MCF 10A (cell line): ENCODE measurements at regions not wholly inside any gene's neighbourhood (a gene's known extent, or its start where the extent isn't known, plus 50 kb on each side); places are given as distances from the start of the nearest gene placed in this dataset.
A peak's percentile ranks its signal among the peaks of the same experiment; 100 is the strongest.

Experiments used
- BruUV-seq: library from RNA; stranded (reverse); fragments of 400-500 nt; replicated peaks from 2 replicates; lab custom pipeline; 2021; lab: Mats Ljungman, UMichigan
- CTCF ChIA-PET: fragments of 300-600 bp; sonication (Branson Sonifier 250); formaldehyde crosslinking; extraction: SDS; loops from one replicate; lab custom pipeline; 2021; ENCODE audit warnings: antibody characterized with exemption, inconsistent platforms; lab: Yijun Ruan, JAX
- POLR2A ChIA-PET: fragments of 300-600, 350-650 bp; sonication (Branson Sonifier 250); formaldehyde crosslinking; extraction: SDS; loops from one replicate; lab custom pipeline; 2020; ENCODE audit warnings: antibody characterized with exemption, inconsistent platforms; lab: Yijun Ruan, JAX
- DNase-seq: peaks from one replicate; pipeline ENCODE4 v3.0.0-alpha.2; 2018; ENCODE audit not compliant: unreplicated experiment
- H3K27ac Mint-ChIP-seq: one replicate; pipeline ENCODE4 v1.8.0; 2022; ENCODE audit warnings: mild to moderate bottlenecking, low read depth, mixed read lengths; ENCODE audit not compliant: unreplicated experiment
- H3K27me3 Mint-ChIP-seq: one replicate; pipeline ENCODE4 v1.8.0; 2022; ENCODE audit warnings: mixed read lengths; ENCODE audit not compliant: insufficient read depth, unreplicated experiment
- H3K36me3 Mint-ChIP-seq: one replicate; pipeline ENCODE4 v1.8.0; 2022; ENCODE audit warnings: mild to moderate bottlenecking, moderate library complexity, mixed read lengths; ENCODE audit not compliant: insufficient read depth, unreplicated experiment
- H3K4me1 Mint-ChIP-seq: one replicate; pipeline ENCODE4 v1.8.0; 2022; ENCODE audit warnings: mixed read lengths; ENCODE audit not compliant: insufficient read depth, unreplicated experiment
- H3K4me3 Mint-ChIP-seq: one replicate; pipeline ENCODE4 v1.8.0; 2022; ENCODE audit warnings: mild to moderate bottlenecking, moderate library complexity, mixed read lengths; ENCODE audit not compliant: unreplicated experiment
- H3K9me3 Mint-ChIP-seq: one replicate; pipeline ENCODE4 v1.8.0; 2022; ENCODE audit warnings: mixed read lengths; ENCODE audit not compliant: unreplicated experiment
- intact Hi-C: fragments of 100-400 bp; cut with micrococcal nuclease; formaldehyde crosslinking; loops from 2 replicates; pipeline ENCODE4 v1.14.1; 2022
- TF ChIP-seq, protein P1 (sequence below): fragments of 200-600 bp; IDR thresholded peaks from one replicate; pipeline ENCODE4 v1.8.0; 2022; ENCODE audit warnings: antibody characterized with exemption, mild to moderate bottlenecking; ENCODE audit not compliant: unreplicated experiment

DNA sequence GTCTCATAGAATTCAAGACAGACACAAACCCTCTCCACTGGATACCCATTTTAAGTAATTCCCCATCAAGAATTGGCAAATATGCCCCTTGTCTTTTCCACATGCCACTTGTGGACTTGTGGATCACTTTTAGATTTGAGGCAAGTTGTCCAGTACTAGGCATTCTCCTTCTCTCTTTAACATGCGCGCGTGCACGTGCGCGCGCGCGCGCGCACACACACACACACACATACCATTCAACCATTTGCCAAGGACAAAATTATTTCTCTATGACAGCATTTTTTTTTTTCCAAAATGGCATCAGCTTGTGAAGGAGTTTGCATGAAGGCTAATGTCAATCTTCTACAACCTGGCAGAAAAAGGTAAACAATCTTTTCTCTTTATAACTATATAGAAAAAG, 1325.7 kb upstream of the IGFBP7 start:
- Mint-ChIP-seq H3K27me3 (no peaks in the 10 kb centered on the region), H3K9me3 (peaks cover 12% of the 10 kb centered on the region), H3K4me1 (no peaks in the 10 kb centered on the region), H3K27ac (no peak overlapping the region), H3K4me3 (no peak overlapping the region), H3K36me3 (peaks cover 5% of the 10 kb centered on the region)
- DNase-seq: no peak
- ChIA-PET POLR2A (no interaction called here), CTCF (no interaction called here)
- intact Hi-C loops: no loop called here
- no TSS peak for BruUV-seq
- TF ChIP-seq, protein P1, sequence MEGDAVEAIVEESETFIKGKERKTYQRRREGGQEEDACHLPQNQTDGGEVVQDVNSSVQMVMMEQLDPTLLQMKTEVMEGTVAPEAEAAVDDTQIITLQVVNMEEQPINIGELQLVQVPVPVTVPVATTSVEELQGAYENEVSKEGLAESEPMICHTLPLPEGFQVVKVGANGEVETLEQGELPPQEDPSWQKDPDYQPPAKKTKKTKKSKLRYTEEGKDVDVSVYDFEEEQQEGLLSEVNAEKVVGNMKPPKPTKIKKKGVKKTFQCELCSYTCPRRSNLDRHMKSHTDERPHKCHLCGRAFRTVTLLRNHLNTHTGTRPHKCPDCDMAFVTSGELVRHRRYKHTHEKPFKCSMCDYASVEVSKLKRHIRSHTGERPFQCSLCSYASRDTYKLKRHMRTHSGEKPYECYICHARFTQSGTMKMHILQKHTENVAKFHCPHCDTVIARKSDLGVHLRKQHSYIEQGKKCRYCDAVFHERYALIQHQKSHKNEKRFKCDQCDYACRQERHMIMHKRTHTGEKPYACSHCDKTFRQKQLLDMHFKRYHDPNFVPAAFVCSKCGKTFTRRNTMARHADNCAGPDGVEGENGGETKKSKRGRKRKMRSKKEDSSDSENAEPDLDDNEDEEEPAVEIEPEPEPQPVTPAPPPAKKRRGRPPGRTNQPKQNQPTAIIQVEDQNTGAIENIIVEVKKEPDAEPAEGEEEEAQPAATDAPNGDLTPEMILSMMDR: no peak

DNA sequence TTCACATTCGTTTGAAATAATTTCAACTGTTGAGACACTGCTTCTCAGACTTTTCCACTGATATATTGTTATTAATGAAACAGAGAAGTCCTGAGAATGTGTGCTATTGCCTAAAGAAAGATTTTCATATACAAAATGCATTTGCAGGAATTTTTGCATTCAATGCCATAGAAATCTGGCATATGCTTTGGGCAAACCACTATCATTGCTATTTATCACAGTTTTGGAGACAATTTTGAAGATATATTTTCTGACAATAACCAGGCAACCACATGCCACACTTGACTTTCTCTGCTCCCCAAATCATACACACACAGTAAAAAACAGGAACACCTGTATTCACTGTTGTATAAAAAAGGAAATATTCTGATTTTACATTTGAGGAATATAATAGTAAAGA, 1303.7 kb upstream of the IGFBP7 start:
- BruUV-seq: no TSS peak
- DNase-seq: no peak
- Mint-ChIP-seq H3K4me3 (no peak overlapping the region), H3K36me3 (no peaks in the 10 kb centered on the region), H3K27me3 (no peaks in the 10 kb centered on the region), H3K9me3 (no peaks in the 10 kb centered on the region), H3K27ac (no peak overlapping the region), H3K4me1 (no peaks in the 10 kb centered on the region)
- ChIA-PET POLR2A (interaction anchor here (0.7 kb wide), 2 partner anchors 9 to 1508 kb away, joined by 3 read pairs; no protein-coding TSS in a partner anchor), CTCF (no interaction called here)
- TF ChIP-seq, protein P1: no peak
- intact Hi-C loops: no loop called here

DNA sequence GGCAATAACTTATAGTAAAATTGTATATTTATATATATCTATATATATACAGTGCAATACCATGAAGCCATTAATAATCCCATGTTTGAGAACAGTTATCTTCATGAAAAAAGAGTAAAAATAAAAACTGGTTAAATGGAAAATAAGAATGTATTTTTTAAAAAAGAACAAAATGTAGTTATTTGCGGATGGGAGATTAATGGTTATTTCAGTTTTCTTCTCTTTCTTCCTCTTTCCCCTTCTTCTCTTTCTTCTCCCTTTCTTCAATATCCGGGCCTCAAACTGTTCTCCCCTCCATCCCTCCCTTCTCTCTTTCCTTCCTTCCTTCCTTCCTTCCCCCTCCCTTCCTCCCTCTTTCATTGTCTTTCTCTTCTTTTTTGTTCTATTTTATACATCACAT, 1301.7 kb upstream of the IGFBP7 start:
- Mint-ChIP-seq H3K36me3 (no peaks in the 10 kb centered on the region), H3K4me1 (no peaks in the 10 kb centered on the region), H3K27ac (peak overlapping the region; percentile 9), H3K9me3 (no peaks in the 10 kb centered on the region), H3K27me3 (no peaks in the 10 kb centered on the region), H3K4me3 (no peak overlapping the region)
- DNase-seq: no peak
- TF ChIP-seq, protein P1: no peak
- ChIA-PET CTCF (no interaction called here), POLR2A (interaction anchor here (0.6 kb wide), 1 partner anchor 835 kb away, joined by 3 read pairs; no protein-coding TSS in a partner anchor)
- intact Hi-C loops: no loop called here
- BruUV-seq: no TSS peak

DNA sequence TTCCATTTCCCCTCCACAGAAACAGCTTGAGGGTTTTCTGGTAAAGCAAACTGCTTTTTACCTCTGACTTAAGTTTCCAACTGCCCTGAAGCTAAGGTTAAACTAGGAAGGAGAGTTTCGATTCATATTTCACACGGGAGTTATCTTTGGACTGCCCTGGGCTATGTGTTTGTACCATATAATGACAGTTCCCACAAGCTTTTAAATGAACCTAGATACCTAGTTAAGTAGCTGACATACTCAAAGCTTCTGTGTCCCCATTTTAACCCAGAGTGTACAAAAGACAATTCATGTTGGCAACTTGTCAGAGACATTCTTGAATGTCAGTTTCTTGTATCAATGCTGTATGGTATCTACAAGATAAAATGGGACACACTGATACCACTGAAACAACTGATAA, 1296.6 kb upstream of the IGFBP7 start:
- no peaks in the 10 kb centered on the region for H3K27me3 Mint-ChIP-seq
- intact Hi-C loops: no loop called here
- BruUV-seq: no TSS peak
- H3K9me3 Mint-ChIP-seq: peaks cover 9% of the 10 kb centered on the region
- ChIA-PET POLR2A (no interaction called here), CTCF (interaction anchor here (0.9 kb wide), 1 partner anchor 11 kb away, joined by 3 read pairs; no protein-coding TSS in a partner anchor)
- H3K27ac Mint-ChIP-seq: no peak overlapping the region
- no peaks in the 10 kb centered on the region for H3K36me3 Mint-ChIP-seq
- TF ChIP-seq, protein P1: no peak
- H3K4me3 Mint-ChIP-seq: no peak overlapping the region
- no peak for DNase-seq
- H3K4me1 Mint-ChIP-seq: no peaks in the 10 kb centered on the region
